Ovary (tissue), 3 donors: ENCODE measurements at regions not wholly inside any gene's neighbourhood (a gene's known extent, or its start where the extent isn't known, plus 50 kb on each side); places are given as distances from the start of the nearest gene placed in this dataset.

Experiments used
- CTCF ChIP-seq, 3 donors: fragments of 450-650 bp in 2 of 3; fragments of 200-600 bp in 1 of 3; IDR thresholded peaks; one replicate each; pipeline versions ENCODE4 v1.5.1 to v1.8.0; 2016 to 2022; ENCODE audit warnings: antibody characterized with exemption in 3 of 3, mild to moderate bottlenecking in 1 of 3
- EP300 ChIP-seq: sonication (generic); formaldehyde crosslinking; IDR thresholded peaks from one replicate; pipeline ENCODE4 v1.6.1; 2017; ENCODE audit warnings: antibody characterized with exemption
- donor health status: DM: no; HTN: no; CAD: no.

GRCh38 chr7:27375958-27376357 is 133.4 kb downstream of the EVX1 start:
- no peak for TF ChIP-seq CTCF (IDR thresholded peaks at IDR 0.05)
- no peak for TF ChIP-seq EP300
